HG02973 (cell line): ENCODE measurements at regions not wholly inside any gene's neighbourhood (a gene's known extent, or its start where the extent isn't known, plus 50 kb on each side); places are given as distances from the start of the nearest gene placed in this dataset.

ENCODE experiments used
- ATAC-seq: cut with Tn5 transposase; IDR thresholded peaks from one replicate; pipeline ENCODE4 v1.9.1; 2021; ENCODE audit warnings: moderate library complexity; ENCODE audit not compliant: unreplicated experiment

- no peak for ATAC-seq
Observed at GRCh38 chr1:234667600-234668576, 57.9 kb upstream of the IRF2BP2 start.

GRCh38 chr1:234666761-234667160 lies 56.8 kb upstream of the IRF2BP2 start:
- no peak for ATAC-seq

GRCh38 chr1:234665975-234666605 lies 56.1 kb upstream of the IRF2BP2 start:
- no peak for ATAC-seq

GRCh38 chr1:234662148-234662547 lies 52.2 kb upstream of the IRF2BP2 start:
- ATAC-seq: no peak

GRCh38 chr1:234661317-234661928 lies 51.4 kb upstream of the IRF2BP2 start:
- ATAC-seq: no peak

GRCh38 chr1:234660536-234661316 lies 50.7 kb upstream of the IRF2BP2 start:
- ATAC-seq: no peak
